ENCODE measurements at regions not wholly inside any gene's neighbourhood (a gene's known extent, or its start where the extent isn't known, plus 50 kb on each side); places are given as distances from the start of the nearest gene placed in this dataset.
"Not testable (repeated sequence)": the region's sequence is repeated elsewhere in the genome, so short reads cannot be mapped to it uniquely, and the experiment has no call there.

DNA sequence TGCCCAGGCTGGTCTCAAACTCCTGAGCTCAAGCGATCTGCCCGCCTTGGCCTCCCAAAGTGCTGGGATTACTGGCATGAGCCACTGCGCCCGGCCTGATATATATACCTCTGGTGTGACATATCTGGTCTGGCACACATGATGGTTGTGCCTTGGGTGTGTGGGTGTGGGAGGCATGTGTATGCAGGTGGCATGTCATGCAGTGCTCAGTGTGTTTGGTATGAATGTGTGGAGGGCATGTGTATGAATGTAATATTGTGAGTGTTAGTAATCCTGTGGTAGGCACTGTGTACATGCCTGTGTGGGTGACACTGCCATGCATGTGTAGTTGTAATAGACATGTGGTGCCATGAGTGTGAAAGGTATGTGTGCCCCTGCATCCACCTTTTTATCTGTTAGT lies 179.3 kb upstream of the GOT2 start:
- Mint-ChIP-seq H3K36me3 (no peaks in the 10 kb centered on the region), H3K4me3 (no peak overlapping the region), H3K9me3 (peaks cover 7 to 11% of the 10 kb centered on the region in 2 donors), H3K27me3 (no peaks in the 10 kb centered on the region), H3K27ac (no peak overlapping the region), H3K4me1 (no peaks in the 10 kb centered on the region)
- DNase-seq (no peak), ATAC-seq (replicated peaks) (no peak)

DNA sequence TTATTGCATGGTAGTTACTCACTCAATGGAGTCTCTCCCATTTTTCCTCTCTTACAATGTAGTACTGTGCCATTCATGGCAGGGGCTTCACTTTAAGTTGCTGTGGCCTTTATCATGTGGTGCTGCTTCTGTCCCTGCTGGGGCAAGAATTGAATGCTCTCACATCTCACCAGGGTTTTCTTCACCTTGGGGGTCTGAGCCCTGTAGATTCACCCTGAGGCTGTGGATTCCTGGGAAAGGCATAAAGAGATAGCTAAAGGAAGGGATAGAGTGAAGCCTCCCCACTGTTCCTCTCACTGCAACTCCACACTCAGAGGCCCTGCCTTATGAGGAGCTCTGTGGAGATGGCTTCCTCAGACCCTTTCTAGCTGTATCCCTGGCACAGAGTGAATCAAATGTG lies 178.5 kb upstream of the GOT2 start:
- DNase-seq, result no peak
- Mint-ChIP-seq H3K27ac (no peak overlapping the region), H3K9me3 (peaks cover 7 to 9% of the 10 kb centered on the region in 2 donors), H3K36me3 (no peaks in the 10 kb centered on the region), H3K4me1 (no peaks in the 10 kb centered on the region), H3K27me3 (no peaks in the 10 kb centered on the region), H3K4me3 (no peak overlapping the region)
- ATAC-seq (replicated peaks), result no peak

DNA sequence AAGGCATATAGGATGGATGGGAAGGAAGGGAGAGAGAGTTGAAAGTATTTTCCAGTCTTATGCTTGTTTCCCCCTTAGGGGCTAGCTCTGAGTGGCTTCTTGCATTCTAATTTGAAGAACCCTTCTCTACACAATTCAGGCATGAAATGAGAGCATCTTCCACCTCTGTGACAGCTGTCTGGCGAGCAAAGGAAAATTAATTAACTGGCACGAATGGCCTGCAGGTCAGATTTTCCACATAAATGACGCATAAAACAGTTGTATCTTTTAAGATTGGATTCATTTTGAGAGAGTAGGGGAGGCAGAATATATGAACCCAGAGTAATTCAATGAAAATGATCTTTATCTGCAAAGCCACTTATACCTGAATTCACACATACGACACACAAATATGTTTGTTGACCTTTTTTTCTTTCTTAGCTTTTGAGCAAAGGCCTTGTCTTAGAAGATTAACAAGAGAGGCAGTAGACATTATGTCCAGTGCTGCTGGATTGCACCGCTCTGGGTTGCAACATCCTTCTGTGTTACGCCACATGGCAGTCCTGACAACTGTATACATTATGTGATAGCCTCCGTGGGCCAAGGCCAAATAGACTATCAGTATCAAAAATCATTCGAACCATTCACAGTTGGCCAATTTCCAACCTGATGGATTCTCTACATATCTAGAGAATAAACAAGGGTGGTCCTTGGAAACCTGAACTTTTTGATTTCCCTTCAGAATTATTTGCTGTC lies 173.0 kb upstream of the GOT2 start:
- Mint-ChIP-seq H3K9me3 (peaks cover 3 to 4% of the 10 kb centered on the region in 2 donors), H3K36me3 (no peaks in the 10 kb centered on the region), H3K27ac (no peak overlapping the region), H3K27me3 (no peaks in the 10 kb centered on the region), H3K4me1 (no peaks in the 10 kb centered on the region), H3K4me3 (no peak overlapping the region)
- DNase-seq (no peak), ATAC-seq (replicated peaks) (no peak)

DNA sequence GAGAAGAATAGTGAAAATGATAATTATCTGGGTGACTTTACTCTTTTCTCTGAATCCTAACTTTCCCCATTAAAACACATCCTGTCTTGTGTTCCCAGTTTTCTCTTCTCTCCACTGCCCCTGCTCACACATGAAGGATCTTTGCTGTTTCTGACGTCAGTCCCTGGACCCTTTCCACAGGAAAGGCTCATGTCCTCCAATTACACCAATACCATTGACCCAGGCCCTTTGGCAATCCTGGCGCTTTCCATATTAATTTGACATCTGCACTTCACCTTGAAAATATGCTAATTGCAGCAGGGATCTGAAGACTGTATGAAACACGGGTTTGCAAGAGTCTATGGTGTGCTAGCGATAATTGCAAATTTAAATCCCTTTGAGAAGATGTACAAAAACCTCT lies 170.2 kb upstream of the GOT2 start:
- peaks cover 0 to 6% of the 10 kb centered on the region in 2 donors for H3K27me3 Mint-ChIP-seq
- ATAC-seq (replicated peaks), result no peak
- H3K36me3 Mint-ChIP-seq, result no peaks in the 10 kb centered on the region
- peaks cover 3 to 5% of the 10 kb centered on the region in 2 donors for H3K9me3 Mint-ChIP-seq
- no peak overlapping the region for H3K27ac Mint-ChIP-seq
- no peak for DNase-seq
- H3K4me1 Mint-ChIP-seq, result no peaks in the 10 kb centered on the region
- no peak overlapping the region for H3K4me3 Mint-ChIP-seq

DNA sequence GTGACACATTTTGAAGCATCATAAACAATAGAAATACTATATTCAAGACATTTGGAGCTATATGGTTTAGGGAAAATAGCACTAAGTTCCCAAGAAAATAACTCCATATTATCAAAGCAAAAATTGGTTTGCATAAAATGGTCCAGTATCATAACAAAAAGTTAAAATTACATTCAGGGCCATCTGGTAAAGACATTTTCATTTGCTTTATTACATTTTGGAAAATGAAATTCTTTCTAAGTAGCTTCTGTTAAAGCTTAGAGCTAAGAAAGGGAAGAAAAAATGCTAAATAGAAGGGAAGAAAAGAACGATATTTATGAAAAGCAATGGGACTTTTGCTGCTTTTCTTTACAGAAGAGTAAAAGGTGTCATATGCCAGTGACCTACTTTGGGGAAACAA lies 155.4 kb upstream of the GOT2 start:
- Mint-ChIP-seq H3K27ac (no peak overlapping the region), H3K36me3 (no peaks in the 10 kb centered on the region), H3K9me3 (peaks cover 8 to 10% of the 10 kb centered on the region in 2 donors), H3K4me3 (no peak overlapping the region), H3K4me1 (peaks cover 2 to 6% of the 10 kb centered on the region in 2 donors), H3K27me3 (peaks cover 0 to 6% of the 10 kb centered on the region in 2 donors)
- DNase-seq (no peak), ATAC-seq (replicated peaks) (no peak)

DNA sequence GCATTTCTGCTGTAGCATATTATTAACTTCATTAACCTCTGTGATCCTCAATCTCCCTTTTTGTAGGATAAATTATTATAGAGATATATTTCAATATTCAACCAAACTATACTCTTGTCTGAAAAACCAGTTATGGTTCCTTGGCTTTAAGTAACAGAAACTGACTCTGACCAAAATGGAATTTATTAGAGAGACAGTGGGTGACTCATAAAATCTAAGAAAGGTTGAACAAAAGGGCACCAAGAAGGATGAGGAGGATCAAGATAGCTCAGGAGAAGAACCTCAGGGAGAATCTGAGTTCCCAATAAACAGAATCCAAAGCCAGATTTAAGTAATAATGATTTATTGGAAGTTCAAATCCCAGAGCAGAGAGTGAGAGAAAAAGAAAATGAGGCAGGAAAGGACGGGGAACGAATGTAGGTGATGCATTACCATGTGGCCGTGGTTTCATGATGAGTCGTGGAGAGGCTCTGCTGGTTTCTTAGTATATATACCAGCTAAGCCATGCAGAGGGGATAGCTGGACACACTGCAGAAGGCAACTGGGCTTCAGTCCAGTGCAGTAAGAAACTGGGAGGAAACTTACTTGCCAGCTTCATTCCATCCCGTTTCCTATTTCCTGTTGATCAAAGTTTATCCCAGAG lies 151.5 kb upstream of the GOT2 start:
- Mint-ChIP-seq H3K27ac (peak overlapping the region; percentile 44), H3K27me3 (no peaks in the 10 kb centered on the region), H3K4me3 (peak overlapping the region; percentile 1 to 13), H3K36me3 (no peaks in the 10 kb centered on the region), H3K9me3 (no peaks in the 10 kb centered on the region), H3K4me1 (peaks cover 11 to 18% of the 10 kb centered on the region in 2 donors)
- ATAC-seq (replicated peaks) (peak; percentile 66 to 79), DNase-seq (peak; percentile 7)

DNA sequence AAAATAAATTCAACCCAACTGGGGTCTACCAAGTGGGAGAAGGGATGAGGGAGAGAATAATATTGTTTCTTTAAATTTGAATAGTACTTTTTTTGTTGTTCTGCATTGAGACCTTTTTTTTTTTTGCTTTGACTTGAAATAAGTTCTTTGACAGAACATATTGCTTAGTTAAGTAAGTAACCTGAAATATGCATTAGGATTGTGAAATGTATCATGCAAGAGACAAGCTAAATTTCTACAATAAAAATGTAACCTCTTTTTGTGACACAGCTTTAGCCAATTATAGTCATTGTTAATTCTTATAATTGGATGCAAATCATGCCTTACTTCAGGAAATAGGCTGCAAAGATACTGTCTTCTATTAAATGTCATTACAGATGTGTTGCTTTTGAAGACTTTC lies 150.0 kb upstream of the GOT2 start:
- no peaks in the 10 kb centered on the region for H3K36me3 Mint-ChIP-seq
- peaks cover 11 to 18% of the 10 kb centered on the region in 2 donors for H3K4me1 Mint-ChIP-seq
- no peak overlapping the region for H3K4me3 Mint-ChIP-seq
- no peak for DNase-seq
- peaks cover 2 to 3% of the 10 kb centered on the region in 2 donors for H3K9me3 Mint-ChIP-seq
- H3K27me3 Mint-ChIP-seq, result peaks cover 0 to 4% of the 10 kb centered on the region in 2 donors
- no peak for ATAC-seq (replicated peaks)
- H3K27ac Mint-ChIP-seq, result no peak overlapping the region

DNA sequence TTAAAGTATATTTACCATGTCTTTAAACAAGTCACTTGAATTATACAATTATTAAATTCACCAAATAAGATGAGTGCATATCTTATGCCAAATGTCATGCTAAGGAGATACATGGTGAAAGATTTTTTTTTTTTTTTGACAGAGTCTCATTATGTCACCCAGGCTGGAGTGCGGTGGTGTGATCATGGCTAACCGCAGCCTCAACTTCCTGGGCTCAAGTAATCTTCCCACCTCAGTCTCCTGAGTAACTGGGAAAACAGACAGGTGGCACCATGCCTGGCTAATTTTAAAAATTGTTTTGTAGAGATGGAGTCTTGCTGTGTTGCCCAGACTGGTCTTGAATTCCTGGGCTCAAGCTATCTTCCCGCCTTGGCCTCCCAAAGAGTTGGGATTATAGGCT lies 149.0 kb upstream of the GOT2 start:
- no peak overlapping the region for H3K4me3 Mint-ChIP-seq

DNA sequence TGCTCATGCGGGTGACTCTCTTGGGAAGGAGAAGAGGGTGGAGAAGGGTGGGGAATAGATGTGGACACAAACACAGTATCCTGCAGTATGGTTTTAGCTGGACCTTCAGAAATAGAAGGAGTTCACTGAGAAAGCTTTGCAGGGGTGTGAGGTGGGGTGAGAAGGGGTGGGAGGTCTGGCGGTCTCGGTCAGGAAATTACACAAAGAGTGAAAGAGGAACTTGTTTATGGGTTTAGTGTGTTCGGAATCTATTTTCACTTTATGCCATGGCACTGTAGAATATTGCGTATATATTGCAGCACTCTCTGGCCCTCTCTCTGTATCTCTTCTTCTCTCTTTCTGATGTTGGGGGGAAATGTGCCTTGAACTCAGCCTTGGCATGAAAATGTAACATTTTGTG lies 148.2 kb upstream of the GOT2 start:
- ATAC-seq (replicated peaks) (peak; percentile 94 to 95), DNase-seq (peak; percentile 8)
- no peak overlapping the region for H3K4me3 Mint-ChIP-seq

More for the DNA sequence above, 149.0 kb upstream of the GOT2 start:
- ATAC-seq (replicated peaks), result no peak
- peaks cover 11 to 18% of the 10 kb centered on the region in 2 donors for H3K4me1 Mint-ChIP-seq
- H3K27ac Mint-ChIP-seq, result no peak overlapping the region
- peaks cover 0 to 4% of the 10 kb centered on the region in 2 donors for H3K27me3 Mint-ChIP-seq
- H3K36me3 Mint-ChIP-seq, result no peaks in the 10 kb centered on the region
- no peak for DNase-seq
- H3K9me3 Mint-ChIP-seq, result peaks cover 4 to 5% of the 10 kb centered on the region in 2 donors

DNA sequence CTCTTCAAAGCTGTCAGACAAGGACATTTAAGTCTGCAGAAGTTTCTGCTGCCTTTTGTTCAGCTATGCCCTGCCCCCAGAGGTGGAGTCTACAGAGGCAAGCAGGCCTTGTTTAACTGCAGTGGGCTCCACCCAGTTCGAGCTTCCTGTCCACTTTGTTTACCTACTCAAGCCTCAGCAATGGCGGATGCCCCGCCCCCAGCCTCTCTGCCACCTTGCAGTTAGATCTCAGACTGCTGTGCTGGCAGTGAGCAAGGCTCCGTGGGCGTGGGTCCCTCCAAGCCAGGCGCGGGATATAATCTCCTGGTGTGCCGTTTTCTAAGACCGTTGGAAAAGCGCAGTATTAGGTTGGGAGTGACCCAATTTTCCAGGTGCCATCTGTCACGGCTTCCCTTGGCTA lies 144.5 kb upstream of the GOT2 start:
- not testable (repeated sequence) for H3K27me3 Mint-ChIP-seq; H3K27ac Mint-ChIP-seq; DNase-seq; H3K36me3 Mint-ChIP-seq; ATAC-seq (replicated peaks); H3K4me3 Mint-ChIP-seq
- H3K9me3 Mint-ChIP-seq, result peaks cover 8 to 18% of the 10 kb centered on the region in 2 donors
- H3K4me1 Mint-ChIP-seq, result peaks cover 9 to 12% of the 10 kb centered on the region in 2 donors

More for the DNA sequence above, 148.2 kb upstream of the GOT2 start:
- H3K9me3 Mint-ChIP-seq, result peaks cover 4 to 6% of the 10 kb centered on the region in 2 donors
- no peaks in the 10 kb centered on the region for H3K36me3 Mint-ChIP-seq
- no peak overlapping the region for H3K27ac Mint-ChIP-seq
- H3K4me1 Mint-ChIP-seq, result peaks cover 11 to 18% of the 10 kb centered on the region in 2 donors
- H3K27me3 Mint-ChIP-seq, result peaks cover 0 to 4% of the 10 kb centered on the region in 2 donors

DNA sequence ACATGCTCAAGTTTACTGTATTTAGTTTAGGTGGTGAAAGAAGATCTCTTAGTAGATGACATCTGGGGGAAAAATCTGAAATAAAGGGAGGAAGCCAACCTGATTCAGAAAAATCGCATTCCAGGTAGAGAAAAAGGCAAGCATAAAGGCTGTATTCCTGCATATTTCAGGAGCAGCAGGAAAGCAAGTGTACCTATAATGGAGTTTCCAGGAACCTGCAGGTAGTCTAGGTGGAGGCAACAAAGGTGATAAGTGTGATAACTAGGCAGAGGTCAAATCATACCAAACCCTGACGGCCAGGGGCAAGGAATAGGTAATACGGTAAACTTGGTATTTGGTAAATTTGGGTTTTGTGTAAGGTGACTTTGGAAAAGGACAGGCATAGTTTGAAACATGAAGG lies 132.8 kb upstream of the GOT2 start:
- Mint-ChIP-seq H3K27me3 (no peaks in the 10 kb centered on the region), H3K36me3 (no peaks in the 10 kb centered on the region), H3K4me3 (no peak overlapping the region), H3K4me1 (no peaks in the 10 kb centered on the region), H3K9me3 (no peaks in the 10 kb centered on the region), H3K27ac (no peak overlapping the region)
- DNase-seq (no peak), ATAC-seq (replicated peaks) (no peak)

DNA sequence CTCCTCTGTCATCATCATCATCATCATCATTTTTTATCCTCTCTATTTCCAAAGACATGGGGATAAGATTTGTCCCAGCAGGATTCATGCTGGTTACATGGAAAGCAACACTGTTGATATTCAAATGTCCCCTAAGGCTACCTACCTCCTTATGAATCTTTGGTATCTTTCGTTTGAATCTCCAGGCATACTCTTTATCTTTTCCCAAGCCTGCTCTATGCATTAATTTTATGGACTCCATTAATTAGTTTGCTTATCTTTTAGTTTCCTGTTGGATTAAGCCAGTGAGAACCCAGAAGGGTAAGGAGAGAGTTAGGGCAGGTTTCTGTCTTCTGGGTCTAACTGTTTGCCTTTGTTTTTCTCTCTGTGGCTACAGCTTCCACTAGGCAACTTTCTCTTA lies 129.6 kb upstream of the GOT2 start:
- no peaks in the 10 kb centered on the region for H3K4me1 Mint-ChIP-seq
- H3K27ac Mint-ChIP-seq, result no peak overlapping the region
- no peaks in the 10 kb centered on the region for H3K9me3 Mint-ChIP-seq
- no peaks in the 10 kb centered on the region for H3K36me3 Mint-ChIP-seq
- H3K27me3 Mint-ChIP-seq, result peaks cover 0 to 1% of the 10 kb centered on the region in 2 donors
- no peak overlapping the region for H3K4me3 Mint-ChIP-seq
- DNase-seq, result no peak
- ATAC-seq (replicated peaks), result no peak

DNA sequence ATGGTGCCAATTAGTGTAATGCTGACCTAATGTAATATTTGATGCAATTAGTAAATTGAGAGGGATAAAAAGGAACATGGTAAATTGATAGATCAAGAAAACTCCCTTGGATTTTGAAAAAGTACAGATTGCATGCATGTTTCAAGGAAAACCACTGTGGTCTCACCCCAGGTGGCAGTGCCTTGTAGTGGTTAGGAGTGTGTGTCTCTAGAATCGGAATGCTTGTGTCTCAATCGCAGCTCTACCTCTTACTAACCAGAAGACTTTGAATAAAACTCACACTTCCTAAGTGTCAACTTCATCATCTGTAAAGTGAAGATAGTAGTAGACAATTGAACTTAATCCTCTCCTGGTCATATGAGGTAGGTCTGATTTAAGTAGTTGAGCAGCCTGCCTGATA lies 128.9 kb upstream of the GOT2 start:
- Mint-ChIP-seq H3K27ac (no peak overlapping the region), H3K9me3 (peaks cover 0 to 3% of the 10 kb centered on the region in 2 donors), H3K4me1 (no peaks in the 10 kb centered on the region), H3K4me3 (no peak overlapping the region), H3K27me3 (peaks cover 3 to 5% of the 10 kb centered on the region in 2 donors), H3K36me3 (no peaks in the 10 kb centered on the region)
- ATAC-seq (replicated peaks) (no peak), DNase-seq (no peak)

DNA sequence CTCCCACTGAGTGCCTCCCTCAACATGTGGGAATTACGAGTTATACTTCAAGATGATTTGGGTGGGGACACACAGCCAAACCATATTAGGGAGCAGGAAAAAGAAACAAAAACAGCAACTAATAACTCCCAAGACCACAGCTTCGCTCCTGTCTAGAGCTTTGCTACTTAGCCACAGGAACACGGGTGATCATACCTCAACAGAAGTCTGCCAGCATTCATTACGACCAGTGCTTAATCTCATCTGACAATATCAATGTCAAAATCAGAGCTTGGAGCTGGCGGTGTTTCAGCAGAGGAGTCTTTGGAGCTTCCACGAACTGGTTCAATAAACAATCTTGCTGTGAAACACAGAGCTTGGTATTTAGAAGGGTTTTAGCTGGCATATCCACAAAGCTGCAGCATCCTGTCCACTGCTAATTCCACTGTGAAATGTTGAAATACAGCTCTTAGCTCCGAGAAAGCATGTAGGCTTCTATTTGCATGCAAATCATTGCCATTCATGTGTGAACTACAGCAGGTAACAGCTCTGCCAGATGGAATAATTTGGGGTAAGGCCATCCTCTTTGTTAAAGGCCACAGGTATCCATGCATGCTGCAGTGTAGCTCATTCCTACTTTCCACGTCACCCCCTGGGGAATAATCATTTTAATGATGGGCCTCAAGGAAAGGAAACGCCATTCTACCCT lies 128.4 kb upstream of the GOT2 start:
- ATAC-seq (replicated peaks) (no peak), DNase-seq (no peak)
- no peak overlapping the region for H3K27ac Mint-ChIP-seq
- no peaks in the 10 kb centered on the region for H3K36me3 Mint-ChIP-seq
- H3K9me3 Mint-ChIP-seq, result peaks cover 0 to 3% of the 10 kb centered on the region in 2 donors
- no peak overlapping the region for H3K4me3 Mint-ChIP-seq
- H3K27me3 Mint-ChIP-seq, result peaks cover 3 to 5% of the 10 kb centered on the region in 2 donors
- H3K4me1 Mint-ChIP-seq, result no peaks in the 10 kb centered on the region

Data from stimulated activated naive B cell treated with anti-CD40 and anti-IgM and Interleukin-4, amounts not matched to agents 10 μg/mL and 1 μg/mL and 100 μg/mL, for 72 hours (primary cell).